Effector memory CD8-positive, alpha-beta T cell (primary cell): ENCODE measurements at regions not wholly inside any gene's neighbourhood (a gene's known extent, or its start where the extent isn't known, plus 50 kb on each side); places are given as distances from the start of the nearest gene placed in this dataset.

Experiments used
- ATAC-seq: fragments of 150-1000 bp; cut with Tn5 transposase; replicated peaks from 2 replicates; pipeline ENCODE4 v1.10.0; 2021; ENCODE audit warnings: mild to moderate bottlenecking, moderate library complexity
- DNase-seq, 3 experiments: peaks; one replicate each; pipeline ENCODE4 v3.0.0; 2021
- H3K27ac Mint-ChIP-seq, 2 donors: one replicate each; pipeline ENCODE4 v1.8.0; 2022; ENCODE audit warnings: mild to moderate bottlenecking in 2 of 2, mixed read lengths in 2 of 2, moderate library complexity in 2 of 2
- H3K27me3 Mint-ChIP-seq, 2 donors: one replicate each; pipeline ENCODE4 v1.8.0; 2022; ENCODE audit warnings: mixed read lengths in 2 of 2
- H3K36me3 Mint-ChIP-seq: one replicate; pipeline ENCODE4 v1.8.0; 2022; ENCODE audit warnings: mild to moderate bottlenecking, moderate library complexity, mixed read lengths; ENCODE audit not compliant: insufficient read depth
- H3K4me1 Mint-ChIP-seq, 2 donors: one replicate each; pipeline ENCODE4 v1.8.0; 2022; ENCODE audit warnings: low read depth in 2 of 2, mixed read lengths in 2 of 2
- H3K4me3 Mint-ChIP-seq, 2 donors: one replicate each; pipeline ENCODE4 v1.8.0; 2022; ENCODE audit warnings: mild to moderate bottlenecking in 2 of 2, mixed read lengths in 2 of 2, moderate library complexity in 2 of 2
- H3K9me3 Mint-ChIP-seq, 2 donors: one replicate each; pipeline ENCODE4 v1.8.0; 2022; ENCODE audit warnings: mixed read lengths in 2 of 2

GRCh38 chr7:98795741-98796493 is 73.9 kb downstream of the TMEM130 start:
- peaks cover 1 to 12% of the 10 kb centered on the region in 2 donors for H3K9me3 Mint-ChIP-seq
- H3K4me1 Mint-ChIP-seq: no peaks in the 10 kb centered on the region
- peaks cover 5% of the 10 kb centered on the region for H3K36me3 Mint-ChIP-seq
- no peak overlapping the region for H3K4me3 Mint-ChIP-seq
- H3K27ac Mint-ChIP-seq: no peak overlapping the region
- ATAC-seq: no peak
- no peak for DNase-seq
- H3K27me3 Mint-ChIP-seq: peaks cover 14 to 43% of the 10 kb centered on the region in 2 donors
